Lung (tissue), 11 donors: ENCODE measurements at regions not wholly inside any gene's neighbourhood (a gene's known extent, or its start where the extent isn't known, plus 50 kb on each side); places are given as distances from the start of the nearest gene placed in this dataset.

Experiments
- ATAC-seq: fragments of 200-7000 bp; cut with Tn5 transposase; one replicate; pipeline ENCODE4 v1.9.1; 2020; ENCODE audit warnings: moderate number of reproducible peaks; ENCODE audit not compliant: insufficient read depth, low FRiP score
- DNase-seq, 3 donors: peaks; one replicate each; pipeline ENCODE4 v3.0.0-alpha.2; 2013 to 2017
- H3K27ac ChIP-seq, 2 donors: one replicate each; pipeline ENCODE4 v1.5.1; 2013; ENCODE audit warnings: mild to moderate bottlenecking in 2 of 2, moderate library complexity in 2 of 2, control low read depth in 1 of 2, inconsistent platforms in 1 of 2, low read depth in 1 of 2, low read length in 1 of 2
- H3K27me3 ChIP-seq, 3 donors: one replicate each; pipeline ENCODE4 v1.5.1; 2013; ENCODE audit warnings: low read length in 2 of 3; ENCODE audit not compliant: control insufficient read depth in 3 of 3, insufficient read depth in 3 of 3
- H3K36me3 ChIP-seq, 4 donors: one replicate each; pipeline ENCODE4 v1.5.1; 2013; ENCODE audit warnings: low read length in 4 of 4, mild to moderate bottlenecking in 1 of 4, moderate library complexity in 1 of 4; ENCODE audit not compliant: control insufficient read depth in 4 of 4, insufficient read depth in 4 of 4
- H3K4me1 ChIP-seq, 5 donors: one replicate each; pipeline ENCODE4 v1.5.1; 2013; ENCODE audit warnings: low read length in 5 of 5, mild to moderate bottlenecking in 2 of 5, moderate library complexity in 1 of 5; ENCODE audit not compliant: control insufficient read depth in 5 of 5, insufficient read depth in 5 of 5
- H3K4me3 ChIP-seq: one replicate; pipeline ENCODE4 v1.5.1; 2013; ENCODE audit warnings: mild to moderate bottlenecking, control low read depth, moderate library complexity
- H3K9ac ChIP-seq, 2 donors: one replicate each; pipeline ENCODE4 v1.5.1; 2013; ENCODE audit warnings: low read length in 2 of 2, control low read depth in 1 of 2; ENCODE audit not compliant: insufficient read depth in 1 of 2
- H3K9me3 ChIP-seq, 4 donors: one replicate each; pipeline ENCODE4 v1.5.1; 2013; ENCODE audit warnings: low read length in 3 of 4, mild to moderate bottlenecking in 1 of 4, moderate library complexity in 1 of 4; ENCODE audit not compliant: control insufficient read depth in 4 of 4, insufficient read depth in 3 of 4
- WGBS, 2 donors: extraction: QIAGEN DNeasy Blood & Tissue Kit; methylation state at CpG; one replicate each; pipeline ENCODE4 v1.1.7; 2013; 5-methylcytosine and 5-hydroxymethylcytosine counted together
- TF ChIP-seq, protein P1 (sequence below): IDR thresholded peaks from 2 replicates; pipeline ENCODE4 v1.5.1; 2012; ENCODE audit warnings: mild to moderate bottlenecking; ENCODE audit errors: control extremely low read depth, extremely low read depth
- donor health status: control.
- donor health status: control.
- donor health status: Bipolar disorder and iron deficiency.
- donor health status: healthy.
- donor health status: DM: yes; HTN: yes; CAD: no.

- ATAC-seq (no peak), DNase-seq (no peak)
- Histone ChIP-seq H3K9me3 (peaks cover 0 to 10% (median 0%) of the 10 kb centered on the region in 4 donors), H3K27me3 (no peaks in the 10 kb centered on the region), H3K4me3 (no peak overlapping the region), H3K9ac (no peak overlapping the region), H3K36me3 (no peaks in the 10 kb centered on the region), H3K4me1 (no peaks in the 10 kb centered on the region), H3K27ac (no peak overlapping the region)
- WGBS, 2 donors, result 89 to 93% methylated on average over 1 of the region's 1 CpG
- TF ChIP-seq, protein P1, sequence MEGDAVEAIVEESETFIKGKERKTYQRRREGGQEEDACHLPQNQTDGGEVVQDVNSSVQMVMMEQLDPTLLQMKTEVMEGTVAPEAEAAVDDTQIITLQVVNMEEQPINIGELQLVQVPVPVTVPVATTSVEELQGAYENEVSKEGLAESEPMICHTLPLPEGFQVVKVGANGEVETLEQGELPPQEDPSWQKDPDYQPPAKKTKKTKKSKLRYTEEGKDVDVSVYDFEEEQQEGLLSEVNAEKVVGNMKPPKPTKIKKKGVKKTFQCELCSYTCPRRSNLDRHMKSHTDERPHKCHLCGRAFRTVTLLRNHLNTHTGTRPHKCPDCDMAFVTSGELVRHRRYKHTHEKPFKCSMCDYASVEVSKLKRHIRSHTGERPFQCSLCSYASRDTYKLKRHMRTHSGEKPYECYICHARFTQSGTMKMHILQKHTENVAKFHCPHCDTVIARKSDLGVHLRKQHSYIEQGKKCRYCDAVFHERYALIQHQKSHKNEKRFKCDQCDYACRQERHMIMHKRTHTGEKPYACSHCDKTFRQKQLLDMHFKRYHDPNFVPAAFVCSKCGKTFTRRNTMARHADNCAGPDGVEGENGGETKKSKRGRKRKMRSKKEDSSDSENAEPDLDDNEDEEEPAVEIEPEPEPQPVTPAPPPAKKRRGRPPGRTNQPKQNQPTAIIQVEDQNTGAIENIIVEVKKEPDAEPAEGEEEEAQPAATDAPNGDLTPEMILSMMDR, result no peak
These were observed 217.0 kb upstream of the TMEFF2 start for GRCh38 chr2:192411755-192412154.

GRCh38 chr2:192410319-192410718 is 215.6 kb upstream of the TMEFF2 start:
- Histone ChIP-seq H3K4me3 (no peak overlapping the region), H3K9ac (no peak overlapping the region), H3K27ac (no peak overlapping the region), H3K36me3 (no peaks in the 10 kb centered on the region), H3K27me3 (no peaks in the 10 kb centered on the region), H3K9me3 (peaks cover 0 to 10% (median 0%) of the 10 kb centered on the region in 4 donors), H3K4me1 (no peaks in the 10 kb centered on the region)
- TF ChIP-seq, protein P1, result no peak
- DNase-seq, result no peak
- ATAC-seq, result no peak

GRCh38 chr2:192407692-192408091 is 213.0 kb upstream of the TMEFF2 start:
- Histone ChIP-seq H3K36me3 (no peaks in the 10 kb centered on the region), H3K27ac (no peak overlapping the region), H3K27me3 (no peaks in the 10 kb centered on the region), H3K4me1 (no peaks in the 10 kb centered on the region), H3K9ac (no peak overlapping the region), H3K4me3 (no peak overlapping the region), H3K9me3 (no peaks in the 10 kb centered on the region)
- TF ChIP-seq, protein P1, result no peak
- WGBS, 2 donors, result 77 to 89% methylated on average over 5 of the region's 5 CpGs
- DNase-seq, result no peak
- ATAC-seq, result no peak

DNA sequence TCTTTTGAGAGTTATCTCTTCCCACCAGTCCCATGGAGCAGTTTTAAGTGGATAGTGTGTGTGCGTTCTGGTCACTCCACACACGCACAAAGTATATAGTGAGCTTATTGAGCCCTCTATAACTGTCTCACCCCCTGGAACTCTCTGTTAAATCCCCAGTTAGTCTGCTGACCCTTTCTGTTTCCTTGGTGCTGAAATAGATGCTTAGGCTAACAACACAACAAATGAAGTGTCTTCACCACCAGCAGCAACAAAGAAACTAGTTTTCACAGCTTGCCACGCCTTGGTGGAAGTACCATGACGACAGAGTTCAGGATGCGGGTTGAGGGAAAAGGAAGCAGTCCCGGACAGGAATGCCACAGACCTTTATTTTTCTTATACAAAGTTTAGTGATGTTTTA is 203.5 kb upstream of the TMEFF2 start:
- no peak overlapping the region for H3K9ac ChIP-seq
- WGBS, 2 donors, result 81 to 92% methylated on average over 6 of the region's 6 CpGs
- H3K36me3 ChIP-seq, result no peaks in the 10 kb centered on the region
- no peaks in the 10 kb centered on the region for H3K27me3 ChIP-seq
- no peak for ATAC-seq
- TF ChIP-seq, protein P1, result no peak
- H3K9me3 ChIP-seq, result peaks cover 0 to 4% (median 0%) of the 10 kb centered on the region in 4 donors
- DNase-seq, result no peak
- no peaks in the 10 kb centered on the region for H3K4me1 ChIP-seq
- H3K4me3 ChIP-seq, result no peak overlapping the region
- no peak overlapping the region for H3K27ac ChIP-seq
